Thyroid gland (tissue), 4 donors: ENCODE measurements at regions not wholly inside any gene's neighbourhood (a gene's known extent, or its start where the extent isn't known, plus 50 kb on each side); places are given as distances from the start of the nearest gene placed in this dataset.
"Not testable (repeated sequence)": the region's sequence is repeated elsewhere in the genome, so short reads cannot be mapped to it uniquely, and the experiment has no call there.

ENCODE experiments used
- DNase-seq, 2 donors: peaks; one replicate each; pipeline ENCODE4 v3.0.0-alpha.2; 2019
- H3K27ac ChIP-seq, 3 donors: fragments of 200-600 bp; sonication (generic); 1 replicate in 2 of 3; 2 replicates in 1 of 3; pipeline ENCODE4 v1.5.1; 2016 to 2019; ENCODE audit warnings: mild to moderate bottlenecking in 1 of 3, moderate library complexity in 1 of 3
- H3K27me3 ChIP-seq: fragments of 200-600 bp; sonication (generic); one replicate; pipeline ENCODE4 v1.5.1; 2019
- H3K36me3 ChIP-seq, 2 donors: fragments of 200-600 bp; sonication (generic); one replicate each; pipeline ENCODE4 v1.5.1; 2016 to 2019
- H3K4me1 ChIP-seq, 2 donors: fragments of 200-600 bp; sonication (generic); one replicate each; pipeline ENCODE4 v1.5.1; 2017 to 2019
- H3K4me3 ChIP-seq, 3 donors: fragments of 200-600 bp; sonication (generic); replicated peaks in 1 of 3; 1 replicate in 2 of 3; 2 replicates in 1 of 3; pipeline ENCODE4 v1.5.1; 2016; ENCODE audit warnings: mild to moderate bottlenecking in 1 of 3
- H3K9me3 ChIP-seq: fragments of 200-600 bp; sonication (generic); one replicate; pipeline ENCODE4 v1.5.1; 2017
- WGBS, 2 donors: methylation state at CpG; one replicate each; pipeline ENCODE4 v1.1.5; 2017; 5-methylcytosine and 5-hydroxymethylcytosine counted together
- intact Hi-C: fragments of 100-400 bp; cut with DNase I; formaldehyde crosslinking; loops from one replicate; pipeline ENCODE4 v1.15.1; 2023

DNA sequence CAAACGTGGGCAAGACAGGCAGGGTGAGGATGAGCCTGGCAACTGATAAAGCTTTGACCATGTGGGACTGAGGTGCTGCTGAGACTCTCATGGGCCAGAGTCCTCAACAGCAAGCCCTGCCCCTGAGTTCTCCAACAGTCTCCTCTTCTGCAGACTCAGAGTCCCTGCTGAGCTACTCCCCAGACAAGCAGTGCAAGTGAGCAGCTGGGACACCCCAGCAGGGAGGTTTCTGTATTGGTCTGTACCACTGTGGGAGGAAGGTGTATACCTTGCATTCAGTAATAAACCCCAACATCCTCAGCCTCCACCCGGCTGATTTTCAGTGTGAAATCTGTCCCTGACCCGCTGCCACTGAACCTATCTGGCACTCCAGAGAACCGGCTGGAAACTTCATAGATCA, 542.5 kb downstream of the RPIA start:
- DNase-seq, H3K4me3 ChIP-seq, H3K4me1 ChIP-seq, H3K36me3 ChIP-seq, H3K27ac ChIP-seq, H3K9me3 ChIP-seq, H3K27me3 ChIP-seq, intact Hi-C loops: not testable (repeated sequence)
- WGBS, 2 donors = 65 to 78% methylated on average over 3 of the region's 4 CpGs

DNA sequence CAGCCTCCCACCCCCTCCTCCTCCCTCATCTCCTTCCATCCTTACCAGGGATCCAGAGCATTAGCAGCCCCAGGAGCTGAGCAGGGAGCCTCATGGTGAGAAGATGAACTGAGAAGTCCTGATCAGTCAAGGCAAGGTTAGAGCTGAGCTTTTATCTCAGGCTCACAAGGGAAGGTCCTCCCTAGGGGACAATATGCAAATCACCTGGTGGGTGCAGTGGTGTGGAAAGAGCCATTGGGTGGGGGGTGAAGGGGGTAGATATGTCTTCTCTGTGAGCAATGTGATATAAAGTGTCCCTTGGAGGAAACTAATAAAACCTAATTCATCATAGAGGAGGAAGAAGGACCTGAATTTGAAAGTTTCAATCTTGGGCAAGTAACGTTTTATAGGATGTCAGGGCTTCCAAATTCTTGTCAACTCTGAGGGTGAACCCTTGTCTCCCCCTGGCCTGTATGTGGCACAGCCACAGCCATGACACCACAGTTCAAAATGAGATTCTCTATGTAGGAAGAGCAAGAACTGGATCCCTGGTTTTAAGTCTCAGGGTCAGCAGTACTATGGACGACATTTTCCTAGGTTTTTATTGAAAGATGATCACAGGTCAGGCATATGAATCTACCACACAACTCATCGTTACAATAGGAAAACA, 543.5 kb downstream of the RPIA start:
- H3K27ac ChIP-seq, H3K36me3 ChIP-seq, H3K4me3 ChIP-seq, intact Hi-C loops, H3K27me3 ChIP-seq, DNase-seq, H3K9me3 ChIP-seq, H3K4me1 ChIP-seq: not testable (repeated sequence)
- WGBS, 2 donors = 80% methylated on average over 1 of the region's 3 CpGs; no CpG with 5 or more reads in 1 of the 2 donors

DNA sequence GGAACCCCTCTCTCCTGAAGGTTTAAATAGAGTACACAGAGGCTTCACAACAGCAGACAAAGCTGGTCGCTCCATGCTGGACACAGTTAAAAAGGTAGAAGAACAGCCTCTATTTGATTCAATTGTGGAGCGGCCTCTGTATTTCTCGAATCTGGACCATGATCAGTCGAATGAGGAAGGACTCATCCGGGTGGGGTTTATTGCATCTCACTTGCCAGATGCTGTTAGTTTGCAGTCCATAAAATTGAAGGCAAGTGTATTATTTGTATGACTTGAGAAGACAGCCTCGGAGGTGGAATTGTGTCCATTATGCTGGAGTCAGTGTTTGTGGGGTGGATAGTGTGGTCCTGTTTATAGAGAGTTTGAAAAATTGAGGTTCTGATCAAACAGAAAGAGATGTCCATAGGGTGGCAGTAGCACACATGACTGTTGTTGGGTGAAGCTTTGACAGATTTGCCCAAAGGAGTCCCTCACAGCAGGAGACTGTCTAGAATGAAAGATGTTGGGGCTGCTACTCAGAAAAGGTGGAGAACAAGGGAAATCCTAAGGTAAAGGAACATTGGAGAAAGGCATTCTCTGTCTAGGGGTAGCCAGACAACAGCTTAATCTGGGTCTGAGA, 545.5 kb downstream of the RPIA start:
- DNase-seq, H3K27me3 ChIP-seq, intact Hi-C loops, H3K4me1 ChIP-seq, H3K27ac ChIP-seq, H3K36me3 ChIP-seq, H3K9me3 ChIP-seq, H3K4me3 ChIP-seq: not testable (repeated sequence)
- no CpG with 5 or more reads among the region's 6 CpGs for WGBS, 2 donors

DNA sequence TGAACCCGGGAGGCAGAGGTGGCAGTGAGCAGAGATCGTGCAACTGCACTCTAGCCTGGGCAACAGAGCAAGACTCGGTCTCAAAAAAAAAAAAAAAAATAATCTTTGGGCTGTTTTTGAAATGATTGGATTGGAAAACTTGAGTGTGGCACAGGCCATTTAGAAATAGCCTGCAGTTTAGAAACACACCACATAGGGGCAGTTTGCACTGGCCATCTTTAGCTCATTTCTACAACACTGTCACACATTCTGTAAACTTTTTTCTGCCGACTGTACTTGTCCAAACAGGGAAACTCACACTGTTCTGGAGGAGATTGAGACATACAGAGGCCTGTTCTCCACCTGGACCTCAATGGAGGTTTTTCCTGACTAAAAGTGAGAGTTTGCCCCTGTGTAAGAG, 546.3 kb downstream of the RPIA start:
- WGBS, 2 donors = no CpG with 5 or more reads among the region's 4 CpGs
- H3K9me3 ChIP-seq, DNase-seq, H3K27me3 ChIP-seq, intact Hi-C loops, H3K36me3 ChIP-seq, H3K4me3 ChIP-seq, H3K27ac ChIP-seq, H3K4me1 ChIP-seq: not testable (repeated sequence)

DNA sequence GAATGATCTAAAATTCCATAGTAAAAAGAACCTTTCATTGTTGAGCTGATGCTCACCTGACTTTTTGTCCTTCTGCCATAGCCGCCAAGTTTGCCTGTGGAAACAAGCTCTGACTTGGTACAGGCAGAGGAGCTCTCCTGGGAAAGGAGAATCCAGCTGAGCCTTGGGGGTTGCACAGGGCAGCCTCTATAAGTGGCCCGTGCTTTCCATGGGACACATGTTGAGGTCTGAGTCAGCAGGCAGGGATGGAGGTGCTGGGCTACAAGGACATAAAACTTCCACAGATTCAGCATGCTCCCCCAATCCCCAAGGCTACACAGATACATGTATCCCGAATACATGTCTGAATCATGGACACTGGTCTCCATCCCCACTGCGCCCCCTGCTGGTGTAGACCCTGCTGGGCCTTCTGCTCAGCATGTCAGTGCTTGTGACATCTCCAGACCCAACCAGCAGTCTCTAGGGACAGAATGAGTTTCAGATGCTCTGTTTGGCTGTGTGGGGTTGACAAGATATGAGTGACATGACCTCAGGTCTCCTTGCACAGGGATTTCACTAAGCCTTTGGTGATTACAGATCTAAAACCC, 551.7 kb downstream of the RPIA start:
- H3K4me1 ChIP-seq, intact Hi-C loops, H3K4me3 ChIP-seq, H3K27ac ChIP-seq, DNase-seq, H3K27me3 ChIP-seq, H3K9me3 ChIP-seq, H3K36me3 ChIP-seq: not testable (repeated sequence)
- WGBS, 2 donors = 38 to 46% methylated on average over 4 of the region's 4 CpGs

DNA sequence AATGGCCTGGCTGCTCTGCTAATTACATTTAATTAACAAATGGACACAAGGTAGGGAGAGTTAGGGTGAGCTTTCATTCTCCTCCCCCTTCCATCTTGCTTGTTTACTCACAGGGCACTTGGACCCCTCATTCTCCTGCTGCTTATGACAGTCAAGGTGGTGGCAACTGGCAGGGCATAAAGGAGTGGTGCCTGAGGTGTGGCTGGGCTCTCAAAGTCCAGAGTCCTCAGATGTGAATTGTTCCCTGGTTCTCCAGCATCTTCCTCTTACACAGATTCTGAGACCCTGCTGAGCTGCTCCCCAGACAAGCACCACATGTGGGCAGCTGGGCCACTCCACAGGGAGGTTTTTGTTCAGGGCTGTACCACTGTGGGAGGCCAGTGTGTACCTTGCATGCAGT, 552.9 kb downstream of the RPIA start:
- H3K9me3 ChIP-seq, H3K4me1 ChIP-seq, DNase-seq, H3K4me3 ChIP-seq, intact Hi-C loops, H3K27me3 ChIP-seq, H3K36me3 ChIP-seq, H3K27ac ChIP-seq: not testable (repeated sequence)

DNA sequence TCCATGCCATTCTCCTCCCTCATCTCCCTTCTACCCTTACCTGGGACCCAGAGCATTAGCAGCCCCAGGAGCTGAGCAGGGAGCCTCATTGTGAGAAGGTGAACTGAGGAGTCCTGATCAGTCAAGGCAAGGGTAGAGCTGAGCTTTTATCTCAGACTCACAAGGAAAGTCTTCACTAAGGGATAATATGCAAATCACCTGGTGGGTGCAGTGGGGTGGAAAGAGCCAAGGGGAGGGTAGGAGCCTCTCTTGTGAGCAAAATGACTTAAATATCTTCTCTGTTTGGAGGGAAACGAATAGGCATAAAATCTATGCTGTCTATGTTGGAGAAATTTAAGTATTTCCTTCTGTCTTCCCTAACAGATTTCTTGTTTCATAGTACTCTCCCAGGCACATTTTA, 554.0 kb downstream of the RPIA start:
- H3K36me3 ChIP-seq, DNase-seq, H3K27ac ChIP-seq, H3K4me1 ChIP-seq, intact Hi-C loops, H3K9me3 ChIP-seq, H3K4me3 ChIP-seq, H3K27me3 ChIP-seq: not testable (repeated sequence)
- 58 to 77% methylated on average over 1 of the region's 1 CpG for WGBS, 2 donors

DNA sequence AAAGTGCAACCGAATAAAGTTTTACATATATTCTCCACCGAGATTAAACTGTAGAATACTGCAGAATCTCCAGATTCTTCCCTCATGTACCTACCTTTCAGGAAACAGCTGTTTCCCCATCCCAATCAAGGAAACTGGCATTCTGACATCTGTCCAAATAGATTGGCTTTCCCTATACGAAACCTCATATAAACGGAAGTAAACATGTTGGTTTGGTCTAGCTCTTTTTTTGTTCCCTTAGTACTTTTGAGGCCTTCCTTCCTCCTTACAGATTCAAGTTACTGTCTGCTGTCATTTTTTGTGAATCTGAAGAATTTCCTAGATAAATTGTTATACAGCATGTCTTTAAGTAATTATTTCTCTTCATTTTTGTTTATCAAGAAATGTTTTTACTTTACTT, 554.6 kb downstream of the RPIA start:
- 82 to 85% methylated on average over 4 of the region's 4 CpGs for WGBS, 2 donors
- H3K36me3 ChIP-seq, H3K27ac ChIP-seq, intact Hi-C loops, DNase-seq, H3K4me3 ChIP-seq, H3K9me3 ChIP-seq, H3K27me3 ChIP-seq, H3K4me1 ChIP-seq: not testable (repeated sequence)

DNA sequence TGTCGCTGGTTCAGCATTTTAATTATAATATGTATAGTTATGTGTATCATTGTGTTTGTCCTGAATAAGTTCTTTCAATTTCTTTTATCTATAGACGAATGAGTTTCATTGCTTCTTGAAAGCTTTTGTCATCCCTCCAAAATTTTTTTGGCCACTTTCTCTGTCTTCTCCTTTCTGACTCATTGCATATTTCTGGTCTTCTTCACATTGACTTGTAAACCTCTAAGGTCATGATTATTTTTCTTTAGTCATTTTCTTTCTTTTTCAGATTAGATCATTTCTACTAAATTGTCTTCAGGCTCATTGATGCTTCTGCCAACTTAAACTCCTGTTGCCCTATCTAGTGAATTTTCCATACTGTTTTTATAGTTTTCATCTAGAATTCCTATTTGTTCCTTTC, 555.1 kb downstream of the RPIA start:
- H3K36me3 ChIP-seq, H3K4me3 ChIP-seq, H3K4me1 ChIP-seq, H3K27ac ChIP-seq, DNase-seq, H3K9me3 ChIP-seq, H3K27me3 ChIP-seq, intact Hi-C loops: not testable (repeated sequence)
- 67 to 73% methylated on average over 2 of the region's 2 CpGs for WGBS, 2 donors

DNA sequence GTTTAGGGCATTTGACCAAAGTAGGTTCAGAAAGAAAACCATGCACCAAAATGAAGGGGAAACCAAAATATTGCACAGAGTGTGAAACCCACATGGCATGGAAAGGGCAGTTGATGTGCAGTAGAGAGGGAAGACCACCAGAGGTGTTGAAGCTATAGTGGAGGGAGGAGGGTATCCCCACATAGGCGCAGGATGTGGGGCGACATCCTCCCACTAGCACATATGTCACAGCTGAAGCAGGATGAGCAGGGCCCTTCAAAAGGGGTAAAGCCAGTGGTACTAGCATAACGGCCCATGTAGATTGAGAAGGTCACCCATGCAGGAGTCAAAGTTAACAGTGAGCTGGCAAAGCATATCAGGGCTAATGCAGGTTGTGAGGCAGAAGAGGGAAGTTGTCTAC, 563.5 kb downstream of the RPIA start:
- H3K27ac ChIP-seq, DNase-seq, intact Hi-C loops, H3K27me3 ChIP-seq, H3K4me1 ChIP-seq, H3K36me3 ChIP-seq, H3K4me3 ChIP-seq, H3K9me3 ChIP-seq: not testable (repeated sequence)
- WGBS, 2 donors = 84 to 92% methylated on average over 3 of the region's 3 CpGs

DNA sequence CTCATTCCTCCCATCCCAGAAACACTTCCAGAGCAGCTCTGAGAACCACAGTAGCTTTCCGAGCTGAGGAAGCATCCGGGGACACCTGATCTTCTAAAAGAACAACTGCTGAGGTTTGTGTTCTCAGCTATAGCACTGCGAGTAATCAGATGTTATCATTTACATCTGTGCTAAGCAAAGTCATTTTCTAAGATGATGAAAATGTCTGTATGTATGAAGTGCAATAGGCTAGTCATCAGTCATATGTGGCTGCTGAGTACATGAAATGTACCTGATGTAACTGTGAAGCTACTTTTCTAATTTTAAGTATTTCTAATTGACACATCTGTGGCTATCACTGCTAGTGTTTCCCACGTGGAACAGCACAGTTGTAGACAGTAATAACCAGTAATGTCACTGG, 582.0 kb downstream of the RPIA start:
- H3K27me3 ChIP-seq, DNase-seq, H3K4me3 ChIP-seq, H3K27ac ChIP-seq, intact Hi-C loops, H3K36me3 ChIP-seq, H3K4me1 ChIP-seq, H3K9me3 ChIP-seq: not testable (repeated sequence)
- 13 to 100% methylated on average over 1 of the region's 4 CpGs for WGBS, 2 donors

DNA sequence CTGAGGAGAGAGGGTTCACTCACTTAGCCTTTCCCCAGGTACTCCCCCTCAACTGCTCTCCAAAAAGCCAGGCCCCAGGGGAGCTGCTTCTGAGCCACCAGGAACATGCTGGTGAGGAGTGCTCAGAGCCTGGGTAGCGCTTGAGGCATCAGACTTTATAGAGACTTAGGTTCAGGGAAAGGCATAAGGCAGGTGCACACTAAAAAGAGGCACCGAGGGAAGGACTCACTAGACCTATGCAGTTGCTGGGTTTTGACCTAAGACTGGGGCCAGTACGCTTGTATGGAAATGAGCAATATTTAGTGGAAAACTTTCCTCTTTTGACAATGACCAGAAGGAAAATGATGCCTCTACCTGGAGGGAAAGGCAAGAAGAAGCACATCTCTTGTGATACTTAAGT, 589.1 kb downstream of the RPIA start:
- H3K27me3 ChIP-seq, H3K4me1 ChIP-seq, H3K36me3 ChIP-seq, intact Hi-C loops, DNase-seq, H3K9me3 ChIP-seq, H3K27ac ChIP-seq, H3K4me3 ChIP-seq: not testable (repeated sequence)
- 90% methylated on average over 2 of the region's 3 CpGs; no CpG with 5 or more reads in 1 of the 2 donors for whole genome bisulfite sequencing, 2 donors

DNA sequence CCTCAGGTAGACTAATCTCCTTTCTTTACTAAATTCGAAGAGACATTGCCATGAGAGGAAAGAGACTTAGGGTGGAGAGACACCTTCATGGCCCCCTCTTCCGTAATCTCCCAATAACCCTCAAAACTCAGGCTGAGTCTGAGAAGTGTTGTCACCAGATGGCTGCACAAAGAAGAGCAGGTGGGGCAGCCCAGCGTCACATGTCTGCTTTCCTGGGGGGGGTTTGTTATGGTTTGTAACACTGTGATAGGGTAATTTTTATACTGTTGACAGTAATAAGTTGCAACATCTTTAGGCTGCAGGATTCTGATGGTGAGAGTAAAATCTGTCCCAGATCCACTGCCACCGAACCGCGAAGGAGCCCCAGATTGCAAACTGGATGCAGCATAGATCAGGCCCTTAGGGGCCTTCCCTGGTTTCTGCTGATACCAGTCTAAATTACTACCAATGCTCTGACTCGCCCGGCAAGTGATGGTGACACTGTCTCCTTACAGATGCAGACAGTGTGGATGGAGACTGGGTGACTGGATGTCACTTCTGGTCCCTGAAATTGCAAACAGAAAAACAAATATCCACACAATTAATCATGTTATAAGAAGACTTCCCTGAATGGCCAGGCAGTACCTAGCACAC, 595.1 kb downstream of the RPIA start:
- DNase-seq, H3K9me3 ChIP-seq, H3K27me3 ChIP-seq, intact Hi-C loops, H3K36me3 ChIP-seq, H3K27ac ChIP-seq, H3K4me1 ChIP-seq, H3K4me3 ChIP-seq: not testable (repeated sequence)
- no CpG with 5 or more reads among the region's 8 CpGs for WGBS, 2 donors
